IMR-90 (cell line): ENCODE measurements at regions not wholly inside any gene's neighbourhood (a gene's known extent, or its start where the extent isn't known, plus 50 kb on each side); places are given as distances from the start of the nearest gene placed in this dataset.

Source experiments
- ATAC-seq: fragments of 200-7000 bp; cut with Tn5 transposase; 2 replicates; pipeline ENCODE4 v1.9.1; 2020; ENCODE audit warnings: low read depth, mild to moderate bottlenecking, moderate library complexity
- BruUV-seq: library from RNA; stranded (reverse); fragments of 400-500 nt; replicated peaks from 2 replicates; lab custom pipeline; 2021; lab: Mats Ljungman, UMichigan
- CTCF ChIA-PET: fragments of 300-600 bp; formaldehyde crosslinking; extraction: SDS; loops from one replicate; lab custom pipeline; 2021; ENCODE audit warnings: antibody characterized with exemption; lab: Yijun Ruan, JAX
- POLR2A ChIA-PET: fragments of 300-600 bp; sonication (Branson Sonifier 250); formaldehyde crosslinking; loops from one replicate; lab custom pipeline; 2022; ENCODE audit warnings: antibody characterized with exemption; ENCODE audit not compliant: unreplicated experiment; lab: Charles Lee
- DNase-seq: peaks from one replicate; pipeline ENCODE4 v3.0.0; 2013
- H2AFZ ChIP-seq: replicated peaks from 2 replicates; pipeline ENCODE3; 2013; ENCODE audit warnings: low read length, mild to moderate bottlenecking; ENCODE audit not compliant: poor library complexity
- H2AK5ac ChIP-seq: 2 replicates; pipeline ENCODE4 v1.6.1; 2013; ENCODE audit warnings: low read depth, low read length, inconsistent platforms
- H2AK9ac ChIP-seq: replicated peaks from 2 replicates; pipeline ENCODE3; 2013; ENCODE audit warnings: mild to moderate bottlenecking, low read depth, low read length, moderate library complexity; ENCODE audit not compliant: poor library complexity
- H2BK120ac ChIP-seq: 2 replicates; pipeline ENCODE4 v1.6.1; 2013; ENCODE audit warnings: low read depth, low read length, inconsistent platforms
- H2BK15ac ChIP-seq: 3 replicates; pipeline ENCODE4 v1.6.1; 2013; ENCODE audit warnings: low read depth, low read length, inconsistent platforms
- H2BK20ac ChIP-seq: 2 replicates; pipeline ENCODE4 v1.6.1; 2013; ENCODE audit warnings: low read depth, mild to moderate bottlenecking, inconsistent platforms, low read length, moderate library complexity
- H2BK5ac ChIP-seq: 2 replicates; pipeline ENCODE4 v1.6.1; 2013; ENCODE audit warnings: mild to moderate bottlenecking, low read depth, low read length, inconsistent platforms; ENCODE audit not compliant: poor library complexity, severe bottlenecking
- H3K14ac ChIP-seq: replicated peaks from 2 replicates; pipeline ENCODE4 v1.6.1; 2013; ENCODE audit warnings: low read depth, low read length, inconsistent platforms
- H3K18ac ChIP-seq: 2 replicates; pipeline ENCODE4 v1.6.1; 2013; ENCODE audit warnings: low read depth, low read length, control low read depth
- H3K23ac ChIP-seq: 2 replicates; pipeline ENCODE4 v1.6.1; 2013; ENCODE audit warnings: low read depth, low read length, inconsistent platforms
- H3K27ac ChIP-seq: 2 replicates; pipeline ENCODE4 v1.5.1; 2013; ENCODE audit warnings: mild to moderate bottlenecking, control low read depth, low read length; ENCODE audit not compliant: insufficient read depth
- H3K27me3 ChIP-seq: 2 replicates; pipeline ENCODE4 v1.6.1; 2013; ENCODE audit warnings: low read length; ENCODE audit not compliant: control insufficient read depth, insufficient read depth
- H3K36me3 ChIP-seq: 2 replicates; pipeline ENCODE4 v1.6.1; 2013; ENCODE audit warnings: low read length, mixed read lengths; ENCODE audit not compliant: control insufficient read depth, insufficient read depth
- H3K4ac ChIP-seq: 2 replicates; pipeline ENCODE4 v1.6.1; 2013; ENCODE audit warnings: low read depth, low read length, inconsistent platforms
- H3K4me1 ChIP-seq: 2 replicates; pipeline ENCODE4 v1.6.1; 2013; ENCODE audit warnings: low read length, mixed read lengths; ENCODE audit not compliant: control insufficient read depth, insufficient read depth
- H3K4me2 ChIP-seq: 2 replicates; pipeline ENCODE4 v1.6.1; 2013; ENCODE audit warnings: low read depth, mild to moderate bottlenecking, control low read depth, low read length, moderate library complexity
- H3K4me3 ChIP-seq: 2 replicates; pipeline ENCODE4 v1.5.1; 2013; ENCODE audit warnings: low read depth, mild to moderate bottlenecking, control low read depth, low read length, moderate library complexity; ENCODE audit not compliant: insufficient read depth
- H3K56ac ChIP-seq: 2 replicates; pipeline ENCODE4 v1.6.1; 2013; ENCODE audit warnings: low read length, inconsistent platforms; ENCODE audit not compliant: insufficient read depth; ENCODE audit errors: extremely low read depth
- H3K79me1 ChIP-seq, 2 experiments: 2 replicates each; pipeline ENCODE4 v1.6.1; 2013; ENCODE audit warnings: low read length in 2 of 2, inconsistent platforms in 1 of 2, low read depth in 1 of 2
- H3K9ac ChIP-seq: 2 replicates; pipeline ENCODE4 v1.6.1; 2013; ENCODE audit warnings: low read depth, low read length, control low read depth
- H3K9me1 ChIP-seq: 2 replicates; pipeline ENCODE4 v1.6.1; 2013; ENCODE audit warnings: low read length, inconsistent platforms; ENCODE audit not compliant: insufficient read depth
- H3K9me3 ChIP-seq: 2 replicates; pipeline ENCODE4 v1.6.1; 2013; ENCODE audit warnings: low read length; ENCODE audit not compliant: control insufficient read depth, insufficient read depth
- H4K20me1 ChIP-seq: 2 replicates; pipeline ENCODE4 v1.6.1; 2013; ENCODE audit warnings: low read length, inconsistent platforms; ENCODE audit not compliant: insufficient read depth
- H4K5ac ChIP-seq: 2 replicates; pipeline ENCODE4 v1.6.1; 2013; ENCODE audit warnings: mild to moderate bottlenecking, low read depth, low read length, control low read depth
- H4K8ac ChIP-seq, 2 experiments: 2 replicates each; pipeline ENCODE4 v1.6.1; 2013; ENCODE audit warnings: low read depth in 2 of 2, low read length in 2 of 2, control low read depth in 1 of 2, inconsistent platforms in 1 of 2
- H4K91ac ChIP-seq: 2 replicates; pipeline ENCODE4 v1.6.1; 2013; ENCODE audit warnings: low read depth, low read length, inconsistent platforms; ENCODE audit not compliant: insufficient read depth
- BHLHE40 ChIP-seq: fragments of 150-350 bp; IDR thresholded peaks from 2 replicates; pipeline ENCODE4 v1.6.1; 2016; ENCODE audit warnings: mild to moderate bottlenecking, low read depth, low read length
- ELK1 ChIP-seq: fragments of 150-350 bp; IDR thresholded peaks from 2 replicates; pipeline ENCODE4 v1.6.1; 2016; ENCODE audit warnings: low read depth, mild to moderate bottlenecking, low read length, moderate library complexity, borderline replicate concordance
- FOS ChIP-seq: fragments of 150-350 bp; IDR thresholded peaks from 2 replicates; pipeline ENCODE4 v1.6.1; 2016; ENCODE audit warnings: low read depth, low read length
- MAZ ChIP-seq: IDR thresholded peaks from 2 replicates; pipeline ENCODE4 v1.6.1; 2012; ENCODE audit warnings: low read depth, mild to moderate bottlenecking, low read length, improper control_type of control experiment, moderate library complexity, borderline replicate concordance
- USF2 ChIP-seq: fragments of 150-350 bp; IDR thresholded peaks from 2 replicates; pipeline ENCODE4 v1.6.1; 2017; ENCODE audit warnings: mild to moderate bottlenecking, antibody characterized with exemption, low read length, low read depth
- WGBS, 2 experiments: methylation state at CpG; one replicate each; pipeline versions ENCODE4 v1.1.5 to v1.1.7; 2013; ENCODE audit warnings: missing lambda C conversion rate in 2 of 2; ENCODE audit not compliant: insufficient read length in 1 of 2; ENCODE audit errors: extremely low coverage in 2 of 2; 5-methylcytosine and 5-hydroxymethylcytosine counted together
- dilution Hi-C: fragments of 300-500 bp; cut with HindIII; formaldehyde crosslinking; loops from one replicate; pipeline ENCODE4 v1.14.3; 2018; ENCODE audit warnings: low sequenced_read_pairs; ENCODE audit not compliant: unreplicated experiment
- in situ Hi-C: fragments of 300-500 bp; cut with MboI; formaldehyde crosslinking; loops from 3 replicates; pipeline ENCODE4 v1.14.3; 2019; ENCODE audit warnings: low sequenced_read_pairs, inconsistent platforms, mixed read lengths
- intact Hi-C: fragments of 100-400 bp; cut with micrococcal nuclease; formaldehyde crosslinking; loops from 2 replicates; pipeline ENCODE4 v1.10.0; 2022

GRCh38 chr16:35525979-35526590 lies 2066.7 kb downstream of the TP53TG3F start:
- no peak overlapping the region for H2AFZ ChIP-seq
- no peak overlapping the region for H3K9ac ChIP-seq
- no peak overlapping the region for H3K23ac ChIP-seq
- no peak for TF ChIP-seq BHLHE40
- no peak for TF ChIP-seq FOS
- no peak for TF ChIP-seq ELK1
- TF ChIP-seq MAZ: no peak
- TF ChIP-seq USF2: no peak
- dilution Hi-C loops (no loop called here), intact Hi-C loops (no loop called here), in situ Hi-C loops (no loop called here)
- H3K14ac ChIP-seq: no peak overlapping the region
- no peak overlapping the region for H3K56ac ChIP-seq
- H3K9me3 ChIP-seq: peaks cover 18% of the 10 kb centered on the region
- H3K4me1 ChIP-seq: no peaks in the 10 kb centered on the region
- no peak overlapping the region for H2BK15ac ChIP-seq
- H4K20me1 ChIP-seq: no peaks in the 10 kb centered on the region
- no TSS peak for BruUV-seq
- H3K4me3 ChIP-seq: no peak overlapping the region
- no peak overlapping the region for H4K8ac ChIP-seq
- H2AK5ac ChIP-seq: no peak overlapping the region
- WGBS, 2 experiments: 75% methylated on average over 8 of the region's 26 CpGs; no CpG with 5 or more reads in 1 of the 2 experiments
- H4K5ac ChIP-seq: no peak overlapping the region
- no peak overlapping the region for H2BK5ac ChIP-seq
- H3K18ac ChIP-seq: no peak overlapping the region
- no peak overlapping the region for H2BK120ac ChIP-seq
- no peak overlapping the region for H3K4me2 ChIP-seq
- no peak overlapping the region for H4K91ac ChIP-seq
- H3K27ac ChIP-seq: no peak overlapping the region
- H3K9me1 ChIP-seq: no peaks in the 10 kb centered on the region
- ATAC-seq: no peak
- no peaks in the 10 kb centered on the region for H3K36me3 ChIP-seq
- H2AK9ac ChIP-seq: no peak overlapping the region
- no peak for DNase-seq
- H3K4ac ChIP-seq: no peak overlapping the region
- no peaks in the 10 kb centered on the region for H3K27me3 ChIP-seq
- no peaks in the 10 kb centered on the region for H3K79me1 ChIP-seq
- no peak overlapping the region for H2BK20ac ChIP-seq
- ChIA-PET CTCF (no interaction called here), POLR2A (no interaction called here)
